Stimulated activated CD8-positive, alpha-beta memory T cell treated with anti-CD3 and anti-CD28 coated beads, Interleukin-7, amount 100 ng/mL, for 4 hours (primary cell): ENCODE measurements at regions not wholly inside any gene's neighbourhood (a gene's known extent, or its start where the extent isn't known, plus 50 kb on each side); places are given as distances from the start of the nearest gene placed in this dataset.

Source experiments
- DNase-seq, 2 donors: peaks; one replicate each; pipeline ENCODE4 v3.0.0-alpha.2; 2020; ENCODE audit warnings: low read depth in 2 of 2

DNA sequence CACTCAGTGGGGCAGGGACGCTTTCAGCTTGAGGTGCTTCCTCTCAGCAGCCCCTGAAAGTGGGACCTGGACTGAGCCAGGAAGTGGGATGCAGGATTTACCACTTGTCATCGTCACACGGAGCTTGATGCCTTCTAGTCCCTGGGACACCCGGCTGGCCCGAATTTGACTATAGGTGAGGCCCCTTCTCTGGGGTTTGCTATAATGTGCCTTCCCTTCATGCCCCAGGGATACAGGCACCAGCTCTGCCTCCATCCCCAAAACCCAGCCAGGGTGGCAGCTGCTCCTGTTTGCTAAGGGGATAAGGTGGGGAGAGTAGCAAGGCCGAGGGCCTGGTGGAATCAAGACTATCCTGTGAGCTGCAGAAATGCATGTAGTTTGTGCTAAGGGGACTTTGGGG lies 235.0 kb downstream of the GLRX3 start:
- DNase-seq = no peak

DNA sequence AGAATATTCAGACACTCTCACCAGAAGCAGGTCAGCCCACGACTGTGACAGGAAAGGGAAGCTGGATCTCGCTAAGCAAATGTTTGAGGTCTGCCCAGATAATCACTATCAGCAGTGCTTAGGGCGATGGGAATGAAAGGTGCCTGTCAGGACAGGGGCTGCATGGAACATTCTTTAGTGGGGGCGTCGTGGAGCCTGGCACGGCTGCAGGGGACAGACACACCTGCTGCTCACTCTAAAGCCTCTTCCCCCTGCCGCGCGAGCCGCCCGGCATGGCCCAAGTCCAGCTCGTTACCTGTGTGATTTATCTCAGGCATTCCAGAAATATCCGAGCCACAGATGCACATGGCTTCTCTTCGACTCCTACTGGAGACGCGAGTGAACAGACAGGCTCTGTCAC lies 235.5 kb downstream of the GLRX3 start:
- no peak for DNase-seq

GRCh38 chr10:130372222-130372621 lies 236.0 kb downstream of the GLRX3 start:
- no peak for DNase-seq

- DNase-seq = no peak
These were observed 236.7 kb downstream of the GLRX3 start for GRCh38 chr10:130372866-130373265.

DNA sequence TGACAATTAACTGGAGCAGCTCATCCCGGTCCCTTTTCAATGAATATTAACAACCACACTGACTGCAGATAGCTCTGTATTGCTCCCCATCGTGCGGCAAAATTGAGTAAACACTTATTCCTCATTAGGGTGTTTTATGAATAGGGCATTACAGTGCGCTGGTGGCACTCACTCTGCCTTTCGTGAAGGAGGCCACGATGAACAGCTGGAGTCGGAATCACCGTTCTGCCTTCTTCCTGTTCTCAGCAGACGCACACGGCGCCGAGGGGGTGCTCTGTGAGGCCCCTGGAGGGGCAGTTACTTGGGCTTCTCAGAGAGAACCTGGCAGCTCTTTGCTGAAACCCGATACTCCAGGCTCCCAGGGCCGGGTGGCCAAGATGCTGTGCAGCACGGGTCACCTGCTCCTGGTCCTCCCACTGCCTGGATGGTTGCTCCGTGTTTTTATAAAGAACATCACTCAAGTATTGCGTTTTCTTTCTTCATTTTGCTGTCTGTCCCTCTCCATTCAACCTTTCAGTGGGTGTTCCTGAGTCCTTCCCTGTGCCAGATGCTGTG lies 241.9 kb downstream of the GLRX3 start:
- no peak for DNase-seq

GRCh38 chr10:130378556-130379400 lies 242.6 kb downstream of the GLRX3 start:
- DNase-seq = no peak

DNA sequence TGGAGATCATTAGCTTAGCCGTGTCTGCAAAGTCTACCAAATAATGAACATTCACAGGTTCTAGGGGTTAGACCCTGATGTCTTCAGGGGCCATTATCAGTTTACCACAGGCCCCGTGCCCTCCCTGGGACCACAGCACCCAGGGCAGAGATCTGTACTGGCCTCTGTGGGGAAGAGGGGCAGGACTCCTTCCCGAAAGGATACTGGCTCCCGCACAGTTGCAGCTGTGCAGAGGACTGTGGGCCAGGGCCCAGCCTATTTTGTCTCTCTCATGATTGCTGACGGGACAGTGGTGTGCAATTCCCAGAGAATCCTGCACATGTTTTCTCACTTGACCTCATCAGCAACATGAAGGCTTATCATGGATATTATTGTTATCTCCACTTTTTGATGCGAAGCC lies 243.9 kb downstream of the GLRX3 start:
- no peak for DNase-seq

- DNase-seq = no peak
These were observed 245.8 kb downstream of the GLRX3 start for GRCh38 chr10:130382031-130382430.

GRCh38 chr10:130387936-130388580 lies 251.9 kb downstream of the GLRX3 start:
- DNase-seq = no peak

- no peak for DNase-seq
These were observed 252.6 kb downstream of the GLRX3 start for GRCh38 chr10:130388746-130389145.

GRCh38 chr10:130389906-130390305 lies 253.7 kb downstream of the GLRX3 start:
- DNase-seq = no peak

- no peak for DNase-seq
These were observed 255.8 kb downstream of the GLRX3 start for GRCh38 chr10:130392031-130392430.

DNA sequence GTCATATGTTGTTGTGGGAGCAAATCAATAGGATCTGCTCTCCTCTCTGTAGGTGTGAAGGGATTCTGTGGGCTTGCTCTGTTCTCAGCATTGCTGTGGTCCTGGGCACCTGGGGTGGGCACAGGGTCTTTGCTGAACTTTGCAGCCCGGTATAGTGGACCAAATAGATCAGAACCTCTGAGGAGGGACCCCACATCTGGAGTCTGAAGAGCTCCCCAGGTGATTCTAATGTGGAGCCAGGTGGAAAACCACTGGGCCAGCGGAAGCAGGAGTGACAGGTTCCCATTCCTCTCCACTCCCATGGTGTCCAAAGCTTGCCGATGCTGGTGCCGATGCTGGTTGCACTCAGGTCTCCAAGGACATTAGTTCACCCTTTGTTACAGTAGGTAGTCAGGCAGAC lies 257.2 kb downstream of the GLRX3 start:
- DNase-seq = no peak

DNA sequence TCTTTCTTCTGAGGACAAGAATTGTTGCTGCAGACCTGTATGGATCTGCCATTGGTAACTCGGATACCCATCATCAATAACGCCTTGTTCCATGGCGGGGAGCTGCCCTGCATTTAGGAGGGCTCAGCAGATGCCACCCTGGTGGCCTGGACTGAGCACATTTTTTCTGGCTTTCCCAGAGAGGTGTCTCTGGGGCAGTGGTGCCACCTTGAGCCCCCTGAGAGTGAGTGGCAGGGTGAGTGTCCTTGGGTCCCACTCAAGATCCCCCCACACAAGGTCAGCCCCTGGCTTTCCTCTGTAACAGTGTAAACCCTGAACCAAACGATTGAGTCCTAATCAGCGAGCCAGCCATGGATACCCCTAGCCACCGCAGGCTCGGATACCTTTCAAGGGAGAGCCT lies 258.6 kb downstream of the GLRX3 start:
- DNase-seq = no peak

DNA sequence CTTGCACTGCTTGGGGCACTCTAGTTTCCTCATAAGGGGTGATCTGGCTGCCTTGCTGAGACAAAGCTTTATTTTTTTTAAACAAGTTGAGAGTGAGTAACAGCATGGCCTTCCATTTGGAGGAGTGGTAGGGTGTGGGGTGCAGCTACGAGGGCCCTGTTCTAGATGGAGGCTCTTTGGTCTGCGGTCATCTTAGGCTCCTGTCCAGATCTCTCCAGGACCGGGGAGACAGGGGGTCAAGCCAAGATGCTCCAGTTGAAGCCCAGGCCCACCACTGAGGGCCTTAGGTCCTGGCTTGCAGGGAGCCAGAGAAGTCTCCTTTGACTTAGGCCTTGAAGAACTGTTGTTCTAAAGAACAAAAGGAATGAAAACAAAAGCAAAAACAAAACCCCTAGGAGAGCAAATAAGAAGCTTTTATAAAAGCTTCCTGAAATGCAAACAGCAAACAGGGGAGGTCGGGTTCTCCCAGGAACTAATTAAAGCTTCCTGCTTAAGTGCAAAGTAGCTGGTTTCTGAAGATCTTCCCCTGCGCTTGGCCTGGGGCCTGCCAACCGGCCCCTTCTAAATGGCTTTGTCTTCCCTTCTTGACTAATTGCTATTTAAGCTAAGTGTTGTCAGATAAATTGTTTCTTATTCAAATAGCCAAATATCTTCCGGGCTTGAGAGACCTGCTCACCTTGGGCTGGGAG lies 259.2 kb downstream of the GLRX3 start:
- DNase-seq = no peak

GRCh38 chr10:130396044-130396443 lies 259.9 kb downstream of the GLRX3 start:
- no peak for DNase-seq

GRCh38 chr10:130398090-130398994 lies 262.2 kb downstream of the GLRX3 start:
- no peak for DNase-seq

DNA sequence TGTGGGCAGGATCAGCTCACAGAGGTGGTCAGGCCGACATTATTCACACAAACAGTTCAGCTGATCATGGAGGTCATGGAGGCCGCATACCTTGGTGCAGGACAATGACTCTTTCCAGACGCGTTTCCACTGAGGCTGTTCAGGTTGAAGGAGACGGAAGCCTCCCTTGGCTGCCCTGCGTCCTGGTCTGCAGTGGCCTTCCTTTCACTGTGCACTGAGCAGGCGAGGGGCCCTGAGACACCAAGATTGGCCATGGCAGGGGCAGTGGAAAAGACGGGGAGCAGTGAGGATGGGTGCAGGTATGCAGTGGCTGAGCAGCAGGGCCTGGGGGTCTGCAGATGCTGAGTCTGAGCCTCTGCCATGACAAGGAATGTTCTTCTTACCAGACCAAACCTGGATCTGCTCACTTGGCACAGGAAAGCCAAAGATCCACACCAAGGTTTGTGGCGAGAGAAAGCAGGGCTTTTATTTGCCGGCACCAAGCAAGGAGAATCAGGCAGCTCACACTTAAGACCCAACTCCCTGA lies 263.3 kb downstream of the GLRX3 start:
- no peak for DNase-seq

DNA sequence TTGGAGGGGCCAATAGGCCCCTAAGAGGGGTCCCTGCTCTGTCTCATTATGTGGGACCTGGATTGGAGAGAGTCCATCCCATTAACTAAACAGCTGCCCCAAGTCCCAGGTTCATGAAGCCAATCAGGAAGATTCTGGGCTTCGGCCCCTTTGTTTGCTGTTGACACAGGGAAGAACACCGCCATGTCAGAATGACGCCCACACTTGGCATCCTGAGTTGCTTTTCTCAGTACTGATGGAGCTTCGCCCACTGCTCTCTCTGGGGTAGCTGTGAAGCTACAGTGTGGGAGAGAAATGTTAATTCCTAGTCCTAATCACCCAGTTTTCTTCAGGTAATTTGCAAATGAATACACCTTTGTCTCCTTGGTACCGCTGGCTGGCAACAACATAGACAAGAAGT lies 264.7 kb downstream of the GLRX3 start:
- DNase-seq = no peak

DNA sequence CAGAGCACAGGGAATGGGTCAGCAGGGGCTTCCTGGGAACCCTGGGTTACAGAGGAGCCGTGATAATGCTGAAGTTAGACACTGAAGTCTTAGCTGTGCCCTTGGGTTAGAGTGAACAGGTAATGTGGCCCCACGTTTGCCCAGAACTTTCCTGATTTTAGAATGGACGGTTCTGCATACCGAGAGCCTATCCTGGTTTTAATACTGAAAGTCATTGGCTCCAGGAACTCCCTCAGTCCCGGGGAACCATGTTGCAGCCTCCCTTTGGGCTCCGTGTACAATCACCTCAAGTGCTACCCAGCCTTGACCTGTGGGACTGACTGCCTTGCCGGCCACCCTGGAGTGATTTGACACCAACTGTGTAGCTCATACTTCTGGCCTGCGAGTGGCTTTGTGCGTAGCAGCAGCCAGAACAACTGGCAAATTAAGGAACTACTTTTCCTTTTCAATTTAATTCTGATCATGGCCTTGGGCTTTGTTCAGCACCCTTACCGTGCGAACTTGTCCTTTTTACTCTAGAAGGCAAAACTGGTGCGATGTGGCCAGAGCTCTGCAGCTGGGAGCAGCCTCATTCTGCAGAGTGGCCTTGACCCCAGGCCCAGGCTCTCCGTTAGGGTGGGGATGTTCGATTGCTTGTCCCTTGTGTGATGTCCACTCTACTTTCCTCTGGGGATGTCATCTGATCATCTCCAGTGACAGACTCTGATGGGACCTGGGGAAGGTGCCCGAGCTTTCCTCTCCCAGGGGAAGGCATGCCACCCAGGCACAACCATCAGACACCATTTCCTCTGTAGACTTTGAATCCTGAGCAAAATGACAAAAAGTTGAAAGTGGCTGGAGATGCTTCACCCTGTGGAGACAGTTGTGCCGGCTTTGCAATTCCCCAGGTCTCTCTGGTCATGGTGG lies 265.9 kb downstream of the GLRX3 start:
- no peak for DNase-seq
